Muscle layer of duodenum (tissue), 2 donors: ENCODE measurements at regions not wholly inside any gene's neighbourhood (a gene's known extent, or its start where the extent isn't known, plus 50 kb on each side); places are given as distances from the start of the nearest gene placed in this dataset.

Experiments used
- H3K27ac ChIP-seq: one replicate; pipeline ENCODE4 v1.7.0; 2013; ENCODE audit warnings: mild to moderate bottlenecking, low read length
- H3K27me3 ChIP-seq: one replicate; pipeline ENCODE4 v1.7.0; 2013; ENCODE audit warnings: low read depth, mild to moderate bottlenecking, control low read depth, low read length
- H3K36me3 ChIP-seq, 2 donors: one replicate each; pipeline ENCODE4 v1.7.0; 2013; ENCODE audit warnings: low read length in 2 of 2, control low read depth in 1 of 2, mild to moderate bottlenecking in 1 of 2; ENCODE audit not compliant: insufficient read depth in 2 of 2, control insufficient read depth in 1 of 2
- H3K4me1 ChIP-seq, 2 donors: one replicate each; pipeline ENCODE4 v1.7.0; 2013; ENCODE audit warnings: low read length in 2 of 2, mild to moderate bottlenecking in 2 of 2, control low read depth in 1 of 2, moderate library complexity in 1 of 2; ENCODE audit not compliant: insufficient read depth in 2 of 2, control insufficient read depth in 1 of 2
- H3K4me3 ChIP-seq, 2 donors: one replicate each; pipeline ENCODE4 v1.7.0; 2013; ENCODE audit warnings: low read length in 2 of 2, low read depth in 1 of 2, mild to moderate bottlenecking in 1 of 2
- H3K9me3 ChIP-seq, 2 donors: one replicate each; pipeline ENCODE4 v1.7.0; 2013; ENCODE audit warnings: low read length in 2 of 2, control low read depth in 1 of 2, mild to moderate bottlenecking in 1 of 2; ENCODE audit not compliant: control insufficient read depth in 1 of 2
- donor health status: healthy.

- no peaks in the 10 kb centered on the region for H3K9me3 ChIP-seq
- peaks cover 11 to 14% of the 10 kb centered on the region in 2 donors for H3K4me1 ChIP-seq
- no peaks in the 10 kb centered on the region for H3K27me3 ChIP-seq
- no peak overlapping the region for H3K27ac ChIP-seq
- H3K4me3 ChIP-seq = no peak overlapping the region
- no peaks in the 10 kb centered on the region for H3K36me3 ChIP-seq
Observed at GRCh38 chr4:15149234-15149838, 147.1 kb downstream of the CPEB2 start.

GRCh38 chr4:15149839-15150592, 147.7 kb downstream of the CPEB2 start:
- Histone ChIP-seq H3K27ac (no peak overlapping the region), H3K36me3 (no peaks in the 10 kb centered on the region), H3K4me3 (no peak overlapping the region), H3K9me3 (no peaks in the 10 kb centered on the region), H3K27me3 (no peaks in the 10 kb centered on the region), H3K4me1 (peaks cover 11 to 14% of the 10 kb centered on the region in 2 donors)

- Histone ChIP-seq H3K4me3 (no peak overlapping the region), H3K4me1 (peaks cover 11 to 14% of the 10 kb centered on the region in 2 donors), H3K9me3 (no peaks in the 10 kb centered on the region), H3K27me3 (no peaks in the 10 kb centered on the region), H3K36me3 (no peaks in the 10 kb centered on the region), H3K27ac (no peak overlapping the region)
Observed at GRCh38 chr4:15150631-15151030, 148.3 kb downstream of the CPEB2 start.

GRCh38 chr4:15151033-15151432, 148.8 kb downstream of the CPEB2 start:
- Histone ChIP-seq H3K9me3 (no peaks in the 10 kb centered on the region), H3K27ac (no peak overlapping the region), H3K36me3 (no peaks in the 10 kb centered on the region), H3K4me3 (no peak overlapping the region), H3K27me3 (no peaks in the 10 kb centered on the region), H3K4me1 (peaks cover 11 to 14% of the 10 kb centered on the region in 2 donors)

- Histone ChIP-seq H3K4me1 (peaks cover 11 to 14% of the 10 kb centered on the region in 2 donors), H3K27me3 (no peaks in the 10 kb centered on the region), H3K27ac (no peak overlapping the region), H3K4me3 (no peak overlapping the region), H3K36me3 (no peaks in the 10 kb centered on the region), H3K9me3 (no peaks in the 10 kb centered on the region)
Observed at GRCh38 chr4:15153662-15154061, 151.4 kb downstream of the CPEB2 start.

GRCh38 chr4:15158406-15159091, 156.3 kb downstream of the CPEB2 start:
- no peak overlapping the region for H3K27ac ChIP-seq

GRCh38 chr4:15159477-15160019, 157.3 kb downstream of the CPEB2 start:
- no peaks in the 10 kb centered on the region for H3K36me3 ChIP-seq
- no peak overlapping the region for H3K27ac ChIP-seq
- H3K4me1 ChIP-seq = no peaks in the 10 kb centered on the region
- H3K4me3 ChIP-seq = no peak overlapping the region
- H3K27me3 ChIP-seq = no peaks in the 10 kb centered on the region
- H3K9me3 ChIP-seq = no peaks in the 10 kb centered on the region

More at GRCh38 chr4:15158406-15159091, 156.3 kb downstream of the CPEB2 start:
- Histone ChIP-seq H3K36me3 (no peaks in the 10 kb centered on the region), H3K4me1 (no peaks in the 10 kb centered on the region), H3K9me3 (no peaks in the 10 kb centered on the region), H3K4me3 (no peak overlapping the region), H3K27me3 (no peaks in the 10 kb centered on the region)

GRCh38 chr4:15161439-15161838, 159.2 kb downstream of the CPEB2 start:
- H3K4me1 ChIP-seq = no peaks in the 10 kb centered on the region
- no peak overlapping the region for H3K27ac ChIP-seq
- H3K36me3 ChIP-seq = no peaks in the 10 kb centered on the region
- no peak overlapping the region for H3K4me3 ChIP-seq
- no peaks in the 10 kb centered on the region for H3K27me3 ChIP-seq
- H3K9me3 ChIP-seq = no peaks in the 10 kb centered on the region

GRCh38 chr4:15162046-15162445, 159.8 kb downstream of the CPEB2 start:
- Histone ChIP-seq H3K4me3 (no peak overlapping the region), H3K36me3 (no peaks in the 10 kb centered on the region), H3K9me3 (no peaks in the 10 kb centered on the region), H3K27me3 (no peaks in the 10 kb centered on the region), H3K4me1 (no peaks in the 10 kb centered on the region), H3K27ac (no peak overlapping the region)

GRCh38 chr4:15162465-15163283, 160.4 kb downstream of the CPEB2 start:
- Histone ChIP-seq H3K9me3 (no peaks in the 10 kb centered on the region), H3K36me3 (no peaks in the 10 kb centered on the region), H3K27me3 (no peaks in the 10 kb centered on the region), H3K4me3 (no peak overlapping the region), H3K27ac (no peak overlapping the region), H3K4me1 (no peaks in the 10 kb centered on the region)

GRCh38 chr4:15163284-15163645, 161.0 kb downstream of the CPEB2 start:
- H3K27ac ChIP-seq = no peak overlapping the region
- no peaks in the 10 kb centered on the region for H3K4me1 ChIP-seq
- H3K9me3 ChIP-seq = no peaks in the 10 kb centered on the region
- no peaks in the 10 kb centered on the region for H3K36me3 ChIP-seq
- no peak overlapping the region for H3K4me3 ChIP-seq
- H3K27me3 ChIP-seq = no peaks in the 10 kb centered on the region
